H9 (cell line): ENCODE measurements at regions not wholly inside any gene's neighbourhood (a gene's known extent, or its start where the extent isn't known, plus 50 kb on each side); places are given as distances from the start of the nearest gene placed in this dataset.

ENCODE experiments used
- DNase-seq: peaks from one replicate; pipeline ENCODE4 v3.0.0-alpha.2; 2017
- H2AFZ ChIP-seq: one replicate; pipeline ENCODE4 v1.6.1; 2013; ENCODE audit warnings: mild to moderate bottlenecking, low read length, control low read depth, moderate library complexity
- H2AK5ac ChIP-seq: 2 replicates; pipeline ENCODE4 v1.6.1; 2013; ENCODE audit warnings: low read length, control low read depth, mixed read lengths; ENCODE audit not compliant: insufficient read length
- H2BK120ac ChIP-seq: one replicate; pipeline ENCODE4 v1.6.1; 2013; ENCODE audit warnings: low read depth, mild to moderate bottlenecking, low read length, control low read depth, inconsistent platforms; ENCODE audit not compliant: poor library complexity, severe bottlenecking
- H2BK12ac ChIP-seq: 2 replicates; pipeline ENCODE4 v1.6.1; 2013; ENCODE audit warnings: low read length, control low read depth, mixed read lengths, low read depth; ENCODE audit not compliant: insufficient read length
- H2BK15ac ChIP-seq: 2 replicates; pipeline ENCODE4 v1.6.1; 2013; ENCODE audit warnings: low read depth, low read length, control low read depth
- H2BK20ac ChIP-seq: one replicate; pipeline ENCODE4 v1.6.1; 2013; ENCODE audit warnings: low read depth, mild to moderate bottlenecking, low read length, control low read depth, inconsistent platforms; ENCODE audit not compliant: poor library complexity, severe bottlenecking
- H2BK5ac ChIP-seq: 2 replicates; pipeline ENCODE4 v1.6.1; 2013; ENCODE audit warnings: low read length, control low read depth, mixed read lengths; ENCODE audit not compliant: insufficient read length
- H3K14ac ChIP-seq: 2 replicates; pipeline ENCODE4 v1.6.1; 2013; ENCODE audit warnings: low read length, control low read depth; ENCODE audit not compliant: insufficient read depth
- H3K18ac ChIP-seq: 2 replicates; pipeline ENCODE4 v1.6.1; 2013; ENCODE audit warnings: low read depth, mild to moderate bottlenecking, mixed read lengths, low read length, control low read depth; ENCODE audit not compliant: insufficient read length
- H3K23ac ChIP-seq: 2 replicates; pipeline ENCODE4 v1.6.1; 2013; ENCODE audit warnings: low read length, control low read depth, mixed read lengths, low read depth; ENCODE audit not compliant: insufficient read length
- H3K23me2 ChIP-seq: 2 replicates; pipeline ENCODE4 v1.6.1; 2013; ENCODE audit warnings: low read depth, mild to moderate bottlenecking, mixed read lengths, low read length, control low read depth; ENCODE audit not compliant: insufficient read length, poor library complexity, severe bottlenecking
- H3K27ac ChIP-seq: 2 replicates; pipeline ENCODE4 v1.5.1; 2013; ENCODE audit warnings: low read length, control low read depth, mixed read lengths, low read depth; ENCODE audit not compliant: insufficient read length
- H3K27me3 ChIP-seq: 2 replicates; pipeline ENCODE4 v1.6.1; 2013; ENCODE audit warnings: low read length, control low read depth, inconsistent platforms; ENCODE audit not compliant: insufficient read depth
- H3K4ac ChIP-seq: 2 replicates; pipeline ENCODE4 v1.6.1; 2013; ENCODE audit warnings: low read depth, mild to moderate bottlenecking, control low read depth, inconsistent platforms, low read length, moderate library complexity
- H3K4me1 ChIP-seq: 2 replicates; pipeline ENCODE4 v1.6.1; 2013; ENCODE audit warnings: low read length, control low read depth, inconsistent platforms; ENCODE audit not compliant: insufficient read depth
- H3K4me2 ChIP-seq: 2 replicates; pipeline ENCODE4 v1.6.1; 2013; ENCODE audit warnings: low read length, control low read depth, mixed read lengths; ENCODE audit not compliant: insufficient read length, insufficient read depth
- H3K56ac ChIP-seq: 2 replicates; pipeline ENCODE4 v1.6.1; 2013; ENCODE audit warnings: low read depth, mild to moderate bottlenecking, mixed read lengths, low read length, control low read depth; ENCODE audit not compliant: insufficient read length
- H3K79me1 ChIP-seq: 2 replicates; pipeline ENCODE4 v1.6.1; 2013; ENCODE audit warnings: low read depth, mild to moderate bottlenecking, moderate library complexity, low read length, control low read depth, inconsistent platforms; ENCODE audit not compliant: insufficient read depth, poor library complexity, severe bottlenecking
- H3K79me2 ChIP-seq: 2 replicates; pipeline ENCODE4 v1.6.1; 2013; ENCODE audit warnings: low read length, control low read depth, inconsistent platforms; ENCODE audit not compliant: insufficient read depth
- H3K9ac ChIP-seq: 2 replicates; pipeline ENCODE4 v1.6.1; 2013; ENCODE audit warnings: low read length, control low read depth, mixed read lengths; ENCODE audit not compliant: insufficient read length; ENCODE audit errors: extremely low read depth
- H3K9me3 ChIP-seq: one replicate; pipeline ENCODE4 v1.6.1; 2013; ENCODE audit warnings: low read depth, low read length, inconsistent platforms; ENCODE audit not compliant: control insufficient read depth
- H3T11ph ChIP-seq: one replicate; pipeline ENCODE4 v1.6.1; 2013; ENCODE audit warnings: mild to moderate bottlenecking, low read length, control low read depth, inconsistent platforms
- H4K20me1 ChIP-seq: one replicate; pipeline ENCODE4 v1.6.1; 2013; ENCODE audit not compliant: control insufficient read depth, insufficient read length, insufficient read depth
- H4K5ac ChIP-seq: 2 replicates; pipeline ENCODE4 v1.6.1; 2013; ENCODE audit warnings: low read depth, mild to moderate bottlenecking, mixed read lengths, low read length, control low read depth; ENCODE audit not compliant: insufficient read length
- H4K8ac ChIP-seq: replicated peaks from 2 replicates; pipeline ENCODE4 v1.6.1; 2013; ENCODE audit warnings: low read length, control low read depth, mixed read lengths, low read depth; ENCODE audit not compliant: insufficient read length
- H4K91ac ChIP-seq: 2 replicates; pipeline ENCODE4 v1.6.1; 2013; ENCODE audit warnings: low read depth, mild to moderate bottlenecking, moderate library complexity, mixed read lengths, low read length, control low read depth; ENCODE audit not compliant: insufficient read length
- H3K27ac Mint-ChIP-seq, 3 experiments: 2 replicates in 2 of 3; 3 replicates in 1 of 3; pipeline ENCODE4 v1.8.0; 2020 to 2021; ENCODE audit warnings: mixed read lengths in 3 of 3, mild to moderate bottlenecking in 1 of 3, moderate library complexity in 1 of 3
- H3K27me3 Mint-ChIP-seq: 2 replicates; pipeline ENCODE4 v1.8.0; 2021; ENCODE audit warnings: low read depth, mild to moderate bottlenecking, moderate library complexity, mixed read lengths
- H3K36me3 Mint-ChIP-seq, 3 experiments: 2 replicates in 2 of 3; 3 replicates in 1 of 3; pipeline ENCODE4 v1.8.0; 2020 to 2021; ENCODE audit warnings: low read depth in 3 of 3, mixed read lengths in 3 of 3; ENCODE audit not compliant: insufficient read depth in 1 of 3
- H3K4me1 Mint-ChIP-seq, 2 experiments: 2 replicates each; pipeline ENCODE4 v1.8.0; 2020; ENCODE audit warnings: mixed read lengths in 2 of 2
- H3K4me3 Mint-ChIP-seq, 2 experiments: 2 replicates in 1 of 2; 3 replicates in 1 of 2; pipeline ENCODE4 v1.8.0; 2020 to 2021; ENCODE audit warnings: mild to moderate bottlenecking in 2 of 2, mixed read lengths in 2 of 2, moderate library complexity in 1 of 2
- H3K9me3 Mint-ChIP-seq, 2 experiments: 2 replicates in 1 of 2; 3 replicates in 1 of 2; pipeline ENCODE4 v1.8.0; 2020; ENCODE audit warnings: mild to moderate bottlenecking in 2 of 2, mixed read lengths in 2 of 2, moderate library complexity in 1 of 2
- CTCF ChIP-seq: fragments of 200-600 bp; sonication (generic); conservative IDR thresholded peaks from 3 replicates; pipeline ENCODE4 v1.8.0; 2021; ENCODE audit warnings: antibody characterized with exemption, mild to moderate bottlenecking
- WGBS: extraction: QIAGEN DNeasy Blood & Tissue Kit; methylation state at CpG from one replicate; pipeline ENCODE4 v1.1.7; 2013; ENCODE audit warnings: missing lambda C conversion rate, low lambda C conversion rate, mixed read lengths; ENCODE audit not compliant: insufficient read length; ENCODE audit errors: extremely low coverage; 5-methylcytosine and 5-hydroxymethylcytosine counted together

- no peak overlapping the region for H3K18ac ChIP-seq
- H3K27me3 Mint-ChIP-seq = no peaks in the 10 kb centered on the region; the same call in 1 of the 2 replicates
- H3K9ac ChIP-seq = no peak overlapping the region
- H2AK5ac ChIP-seq = no peak overlapping the region
- H3K4ac ChIP-seq = no peak overlapping the region
- no peak overlapping the region for H4K91ac ChIP-seq
- H3K4me1 ChIP-seq = no peaks in the 10 kb centered on the region
- H2BK15ac ChIP-seq = no peak overlapping the region
- no peak overlapping the region for H2BK5ac ChIP-seq
- H2BK120ac ChIP-seq = no peak overlapping the region
- no CpG with 5 or more reads among the region's 2 CpGs for WGBS
- no peak overlapping the region for H2BK12ac ChIP-seq
- H4K8ac ChIP-seq = no peak overlapping the region
- H3K4me2 ChIP-seq = no peak overlapping the region
- H3K27me3 ChIP-seq = no peaks in the 10 kb centered on the region
- no peaks in the 10 kb centered on the region for H3K23me2 ChIP-seq
- H3K27ac Mint-ChIP-seq = no peak overlapping the region
- no peak overlapping the region for H3K14ac ChIP-seq
- H3K56ac ChIP-seq = no peak overlapping the region
- H3K79me2 ChIP-seq = no peaks in the 10 kb centered on the region
- H3K9me3 Mint-ChIP-seq = no peaks in the 10 kb centered on the region
- H3K4me1 Mint-ChIP-seq = peaks cover 0 to 4% of the 10 kb centered on the region in 2 experiments; a peak in 2 of 4 replicates
- H4K5ac ChIP-seq = no peak overlapping the region
- no peak overlapping the region for H3K4me3 Mint-ChIP-seq
- no peaks in the 10 kb centered on the region for H3K36me3 Mint-ChIP-seq
- H3K27ac ChIP-seq = no peak overlapping the region
- no peaks in the 10 kb centered on the region for H4K20me1 ChIP-seq
- H3T11ph ChIP-seq = no peak overlapping the region
- no peak overlapping the region for H2BK20ac ChIP-seq
- no peak overlapping the region for H2AFZ ChIP-seq
- no peaks in the 10 kb centered on the region for H3K79me1 ChIP-seq
- no peak for DNase-seq
- H3K9me3 ChIP-seq = no peaks in the 10 kb centered on the region
- TF ChIP-seq CTCF = no peak
- H3K23ac ChIP-seq = no peak overlapping the region
Measured at GRCh38 chr5:81881595-81881994, 90.2 kb upstream of the ATG10 start.
